Parathyroid adenoma (tissue), 2 donors: ENCODE measurements at regions not wholly inside any gene's neighbourhood (a gene's known extent, or its start where the extent isn't known, plus 50 kb on each side); places are given as distances from the start of the nearest gene placed in this dataset.
A peak's percentile ranks its signal among the peaks of the same experiment; 100 is the strongest.
"Not testable (repeated sequence)": the region's sequence is repeated elsewhere in the genome, so short reads cannot be mapped to it uniquely, and the experiment has no call there.

ENCODE experiments used
- H2AFZ ChIP-seq: fragments of 300-600 bp; sonication (generic); one replicate; pipeline ENCODE4 v1.7.0; 2017; ENCODE audit warnings: antibody characterized with exemption, mild to moderate bottlenecking
- H3K27ac ChIP-seq: fragments of 300-600 bp; sonication (generic); one replicate; pipeline ENCODE4 v1.7.0; 2017
- H3K27me3 ChIP-seq: fragments of 300-600 bp; sonication (generic); one replicate; pipeline ENCODE4 v1.7.0; 2017; ENCODE audit warnings: low read length; ENCODE audit not compliant: control insufficient read depth, insufficient read depth
- H3K36me3 ChIP-seq: fragments of 300-600 bp; sonication (generic); one replicate; pipeline ENCODE4 v1.7.0; 2017; ENCODE audit warnings: low read length; ENCODE audit not compliant: control insufficient read depth, insufficient read depth
- H3K4me1 ChIP-seq: fragments of 300-600 bp; sonication (generic); one replicate; pipeline ENCODE4 v1.7.0; 2017; ENCODE audit warnings: control low read depth
- H3K4me2 ChIP-seq: fragments of 300-600 bp; sonication (generic); one replicate; pipeline ENCODE4 v1.7.0; 2017; ENCODE audit warnings: low read length
- H3K4me3 ChIP-seq: fragments of 300-600 bp; sonication (generic); one replicate; pipeline ENCODE4 v1.7.0; 2017; ENCODE audit warnings: low read depth, low read length
- H3K79me2 ChIP-seq: fragments of 300-600 bp; sonication (generic); one replicate; pipeline ENCODE4 v1.7.0; 2017; ENCODE audit warnings: control low read depth
- H3K9ac ChIP-seq: fragments of 300-600 bp; sonication (generic); one replicate; pipeline ENCODE4 v1.7.0; 2017; ENCODE audit warnings: mild to moderate bottlenecking
- H3K9me3 ChIP-seq: fragments of 300-600 bp; sonication (generic); one replicate; pipeline ENCODE4 v1.7.0; 2017; ENCODE audit warnings: low read length; ENCODE audit not compliant: control insufficient read depth
- TF ChIP-seq, protein P1 (sequence below): fragments of 300-600 bp; sonication (generic); IDR thresholded peaks from one replicate; pipeline ENCODE4 v1.7.0; 2017; ENCODE audit warnings: antibody characterized with exemption, mild to moderate bottlenecking
- donor health status: primary hyperparathyroidism.

GRCh38 chr6:85360794-85361642, 88.9 kb upstream of the NT5E start:
- H3K9me3 ChIP-seq: no peaks in the 10 kb centered on the region
- no peaks in the 10 kb centered on the region for H3K36me3 ChIP-seq
- H3K27ac ChIP-seq: no peak overlapping the region

DNA sequence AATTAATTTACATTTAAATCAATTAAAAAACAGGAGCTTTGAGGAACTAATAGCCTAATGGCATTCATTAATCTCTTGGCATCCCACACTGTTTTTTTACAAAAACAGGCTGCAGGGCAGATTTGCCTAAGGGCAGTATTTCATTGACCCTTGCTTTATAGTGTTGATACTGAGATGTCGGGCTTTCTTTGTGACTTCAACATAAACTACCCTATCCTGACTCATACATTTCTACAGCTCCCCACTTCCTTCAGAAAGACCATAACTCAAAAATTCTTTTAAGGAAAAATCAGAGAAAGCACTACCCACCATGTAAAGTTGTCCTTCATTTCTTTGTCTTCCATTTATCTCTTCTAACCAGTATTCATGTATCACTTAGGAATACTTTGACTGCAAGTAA, 92.2 kb upstream of the NT5E start:
- H3K4me3 ChIP-seq: no peak overlapping the region
- H3K9ac ChIP-seq: no peak overlapping the region
- H2AFZ ChIP-seq: no peak overlapping the region
- H3K9me3 ChIP-seq: no peaks in the 10 kb centered on the region
- TF ChIP-seq, protein P1, sequence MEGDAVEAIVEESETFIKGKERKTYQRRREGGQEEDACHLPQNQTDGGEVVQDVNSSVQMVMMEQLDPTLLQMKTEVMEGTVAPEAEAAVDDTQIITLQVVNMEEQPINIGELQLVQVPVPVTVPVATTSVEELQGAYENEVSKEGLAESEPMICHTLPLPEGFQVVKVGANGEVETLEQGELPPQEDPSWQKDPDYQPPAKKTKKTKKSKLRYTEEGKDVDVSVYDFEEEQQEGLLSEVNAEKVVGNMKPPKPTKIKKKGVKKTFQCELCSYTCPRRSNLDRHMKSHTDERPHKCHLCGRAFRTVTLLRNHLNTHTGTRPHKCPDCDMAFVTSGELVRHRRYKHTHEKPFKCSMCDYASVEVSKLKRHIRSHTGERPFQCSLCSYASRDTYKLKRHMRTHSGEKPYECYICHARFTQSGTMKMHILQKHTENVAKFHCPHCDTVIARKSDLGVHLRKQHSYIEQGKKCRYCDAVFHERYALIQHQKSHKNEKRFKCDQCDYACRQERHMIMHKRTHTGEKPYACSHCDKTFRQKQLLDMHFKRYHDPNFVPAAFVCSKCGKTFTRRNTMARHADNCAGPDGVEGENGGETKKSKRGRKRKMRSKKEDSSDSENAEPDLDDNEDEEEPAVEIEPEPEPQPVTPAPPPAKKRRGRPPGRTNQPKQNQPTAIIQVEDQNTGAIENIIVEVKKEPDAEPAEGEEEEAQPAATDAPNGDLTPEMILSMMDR: no peak
- no peak overlapping the region for H3K27ac ChIP-seq
- no peaks in the 10 kb centered on the region for H3K79me2 ChIP-seq
- no peak overlapping the region for H3K4me2 ChIP-seq
- H3K4me1 ChIP-seq: no peaks in the 10 kb centered on the region
- H3K27me3 ChIP-seq: no peaks in the 10 kb centered on the region
- H3K36me3 ChIP-seq: no peaks in the 10 kb centered on the region

More at GRCh38 chr6:85360794-85361642, 88.9 kb upstream of the NT5E start:
- Histone ChIP-seq H3K4me3 (no peak overlapping the region), H3K27me3 (no peaks in the 10 kb centered on the region), H2AFZ (no peak overlapping the region), H3K4me1 (no peaks in the 10 kb centered on the region), H3K79me2 (no peaks in the 10 kb centered on the region), H3K4me2 (no peak overlapping the region), H3K9ac (no peak overlapping the region)
- TF ChIP-seq, protein P1: no peak

DNA sequence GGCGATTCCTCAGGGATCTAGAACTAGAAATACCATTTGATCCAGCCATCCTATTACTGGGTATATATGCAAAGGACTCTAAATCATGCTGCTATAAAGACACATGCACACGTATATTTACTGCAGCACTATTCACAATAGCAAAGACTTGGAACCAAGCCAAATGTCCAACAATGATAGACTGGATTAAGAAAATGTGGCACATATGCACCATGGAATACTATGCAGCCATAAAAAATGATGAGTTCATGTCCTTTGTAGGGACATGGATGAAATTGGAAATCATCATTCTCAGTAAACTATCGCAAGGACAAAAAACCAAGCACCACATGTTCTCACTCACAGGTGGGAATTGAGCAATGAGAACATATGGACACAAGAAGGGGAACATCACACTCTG, 93.1 kb upstream of the NT5E start:
- H2AFZ ChIP-seq, H3K4me3 ChIP-seq, H3K9ac ChIP-seq, H3K79me2 ChIP-seq, H3K4me1 ChIP-seq, H3K27ac ChIP-seq, H3K36me3 ChIP-seq, H3K27me3 ChIP-seq, H3K9me3 ChIP-seq, H3K4me2 ChIP-seq: not testable (repeated sequence)

DNA sequence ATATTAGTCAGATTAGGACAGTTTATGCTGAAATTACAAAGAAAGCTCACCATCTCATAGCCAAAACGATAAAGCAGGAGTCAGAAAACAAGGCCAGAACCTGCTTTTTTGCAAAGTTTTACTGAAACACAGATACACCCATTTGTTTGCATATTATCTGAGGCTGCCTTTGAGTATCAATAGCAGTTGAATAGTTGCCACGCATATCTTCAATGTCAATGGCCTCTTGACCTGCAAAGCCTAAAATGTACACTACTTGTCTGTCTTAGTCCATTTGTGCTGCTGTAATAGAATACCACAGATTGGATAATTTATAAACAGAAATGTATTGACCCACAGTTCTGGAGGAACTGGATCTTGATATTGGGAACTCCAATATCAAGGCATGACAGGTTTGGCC, 94.1 kb upstream of the NT5E start:
- H3K4me1 ChIP-seq: no peaks in the 10 kb centered on the region
- no peak overlapping the region for H3K27ac ChIP-seq
- no peak overlapping the region for H3K4me3 ChIP-seq
- TF ChIP-seq, protein P1: no peak
- H3K4me2 ChIP-seq: no peak overlapping the region
- H3K9ac ChIP-seq: no peak overlapping the region
- H3K36me3 ChIP-seq: no peaks in the 10 kb centered on the region
- no peak overlapping the region for H2AFZ ChIP-seq
- H3K9me3 ChIP-seq: no peaks in the 10 kb centered on the region
- no peaks in the 10 kb centered on the region for H3K79me2 ChIP-seq
- H3K27me3 ChIP-seq: no peaks in the 10 kb centered on the region

GRCh38 chr6:85354761-85355618, 94.9 kb upstream of the NT5E start:
- no peaks in the 10 kb centered on the region for H3K36me3 ChIP-seq
- no peaks in the 10 kb centered on the region for H3K79me2 ChIP-seq
- no peaks in the 10 kb centered on the region for H3K9me3 ChIP-seq
- TF ChIP-seq, protein P1: peak; percentile 86
- no peak overlapping the region for H2AFZ ChIP-seq
- no peak overlapping the region for H3K4me3 ChIP-seq
- H3K27ac ChIP-seq: no peak overlapping the region
- H3K4me1 ChIP-seq: no peaks in the 10 kb centered on the region
- no peaks in the 10 kb centered on the region for H3K27me3 ChIP-seq
- H3K9ac ChIP-seq: no peak overlapping the region
- no peak overlapping the region for H3K4me2 ChIP-seq
